ENCODE measurements at regions not wholly inside any gene's neighbourhood (a gene's known extent, or its start where the extent isn't known, plus 50 kb on each side); places are given as distances from the start of the nearest gene placed in this dataset.

DNA sequence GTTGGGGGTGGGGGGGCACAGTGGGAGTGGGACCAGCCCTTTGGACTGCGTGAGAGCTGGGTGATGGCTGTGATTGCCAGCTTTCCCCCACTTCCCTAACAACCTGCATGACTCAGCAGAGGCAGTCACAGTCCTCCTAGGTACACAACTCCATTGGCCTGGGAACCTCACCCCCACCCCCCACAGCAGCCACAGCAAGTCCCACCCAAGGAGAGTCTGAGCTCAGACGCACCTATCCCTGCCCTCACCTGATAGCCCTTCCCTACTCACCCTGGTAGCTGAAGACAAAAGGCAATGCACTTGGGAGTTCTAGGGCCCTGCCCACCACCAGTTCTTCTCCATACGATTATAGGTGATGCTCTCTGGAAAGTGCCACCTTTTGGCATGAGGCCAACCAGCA lies 188.9 kb downstream of the ZNF648 start (continued):
- TF ChIP-seq ZNF512 (CRISPR knock-in tag; IDR thresholded peaks at IDR 0.05; ENCODE audit: borderline replicate concordance) (no peak), ATF3 (CRISPR knock-in tag; conservative IDR thresholded peaks at IDR 0.05) (no peak), RORB (CRISPR knock-in tag; IDR thresholded peaks at IDR 0.05) (no peak), ZBTB21 (CRISPR knock-in tag; IDR thresholded peaks at IDR 0.05; ENCODE audit: borderline replicate concordance) (no peak)

- ChIA-PET POLR2A (no interaction called here), CTCF (no interaction called here)
- ATAC-seq (no peak), DNase-seq (ENCODE audit: low spot score) (no peak)
- Mint-ChIP-seq H3K27me3 (ENCODE audit: low read depth) (no peaks in the 10 kb centered on the region), H3K27ac (no peak overlapping the region), H3K4me3 (no peak overlapping the region), H3K36me3 (peaks cover 9% of the 10 kb centered on the region), H3K9me3 (peaks cover 38% of the 10 kb centered on the region), H3K4me1 (no peaks in the 10 kb centered on the region)
- TF ChIP-seq ESRRA (CRISPR knock-in tag; IDR thresholded peaks at IDR 0.05; ENCODE audit: borderline replicate concordance) (no peak), RELA (CRISPR knock-in tag; IDR thresholded peaks at IDR 0.05; ENCODE audit: borderline replicate concordance) (no peak), GABPB1 (CRISPR knock-in tag; IDR thresholded peaks at IDR 0.05) (no peak), ZNF532 (CRISPR knock-in tag; IDR thresholded peaks at IDR 0.05; ENCODE audit: borderline replicate concordance) (no peak), SMAD4 (CRISPR knock-in tag; IDR thresholded peaks at IDR 0.05) (no peak), ETV6 (CRISPR knock-in tag; IDR thresholded peaks at IDR 0.05) (no peak), SP1 (CRISPR knock-in tag; conservative IDR thresholded peaks at IDR 0.05) (no peak)
Observed at GRCh38 chr1:181863736-181864135, 197.8 kb downstream of the ZNF648 start.

DNA sequence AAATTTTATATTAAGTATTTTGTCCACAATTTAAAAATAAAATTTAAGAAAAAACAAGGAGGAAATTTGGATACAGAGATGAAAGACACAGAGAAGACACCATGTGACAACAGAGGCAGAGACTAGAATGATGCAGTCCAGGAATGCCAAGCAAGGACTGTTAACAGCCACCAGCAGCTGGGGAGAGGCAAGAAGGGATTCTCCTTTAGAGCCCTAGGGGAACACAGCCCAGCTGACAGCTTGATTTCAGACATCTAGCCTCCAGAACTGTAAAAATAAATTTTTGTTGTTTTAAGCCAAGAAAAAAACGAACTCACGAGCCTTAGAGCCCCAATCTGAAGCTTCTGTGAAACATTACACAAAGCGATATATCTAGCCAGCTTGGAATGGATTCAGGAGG lies 198.5 kb downstream of the ZNF648 start:
- no peaks in the 10 kb centered on the region for H3K4me1 Mint-ChIP-seq
- peaks cover 38% of the 10 kb centered on the region for H3K9me3 Mint-ChIP-seq
- ChIA-PET CTCF (no interaction called here), POLR2A (no interaction called here)
- no peaks in the 10 kb centered on the region for H3K27me3 Mint-ChIP-seq (ENCODE audit: low read depth)
- TF ChIP-seq USF1 (CRISPR knock-in tag; IDR thresholded peaks at IDR 0.05) (no peak), ZNF263 (CRISPR knock-in tag; IDR thresholded peaks at IDR 0.05; ENCODE audit: low read depth) (no peak), JUN (CRISPR knock-in tag; IDR thresholded peaks at IDR 0.05) (no peak), SMAD3 (CRISPR knock-in tag; IDR thresholded peaks at IDR 0.05; ENCODE audit: borderline replicate concordance) (no peak), JAZF1 (CRISPR knock-in tag; IDR thresholded peaks at IDR 0.05) (no peak), ATF2 (CRISPR knock-in tag; IDR thresholded peaks at IDR 0.05; ENCODE audit: borderline replicate concordance, low read depth) (no peak), GRHL2 (CRISPR knock-in tag; IDR thresholded peaks at IDR 0.05; ENCODE audit: insufficient replicate concordance, severe bottlenecking) (no peak)
- TF ChIP-seq, protein P1, sequence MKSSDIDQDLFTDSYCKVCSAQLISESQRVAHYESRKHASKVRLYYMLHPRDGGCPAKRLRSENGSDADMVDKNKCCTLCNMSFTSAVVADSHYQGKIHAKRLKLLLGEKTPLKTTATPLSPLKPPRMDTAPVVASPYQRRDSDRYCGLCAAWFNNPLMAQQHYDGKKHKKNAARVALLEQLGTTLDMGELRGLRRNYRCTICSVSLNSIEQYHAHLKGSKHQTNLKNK (CRISPR knock-in tag; IDR thresholded peaks at IDR 0.05), result no peak
- DNase-seq (ENCODE audit: low spot score), result no peak
- no peak overlapping the region for H3K4me3 Mint-ChIP-seq
- no peak for ATAC-seq
- H3K36me3 Mint-ChIP-seq, result peaks cover 9% of the 10 kb centered on the region
- no peak overlapping the region for H3K27ac Mint-ChIP-seq

All from WTC11 (cell line).